ENCODE measurements at regions not wholly inside any gene's neighbourhood (a gene's known extent, or its start where the extent isn't known, plus 50 kb on each side); places are given as distances from the start of the nearest gene placed in this dataset.

GRCh38 chr3:139769796-139770195 is 92.0 kb upstream of the NMNAT3 start:
- ATAC-seq (ENCODE audit: low read depth) (no peak), DNase-seq (no peak)
- no peaks in the 10 kb centered on the region for H3K4me1 Mint-ChIP-seq
- POLR2A ChIA-PET = no interaction called here
- no peak overlapping the region for H3K27ac Mint-ChIP-seq
- no peaks in the 10 kb centered on the region for H3K27me3 Mint-ChIP-seq
- no peaks in the 10 kb centered on the region for H3K36me3 Mint-ChIP-seq
- H3K9me3 Mint-ChIP-seq = no peaks in the 10 kb centered on the region
- H3K4me3 Mint-ChIP-seq = no peak overlapping the region

DNA sequence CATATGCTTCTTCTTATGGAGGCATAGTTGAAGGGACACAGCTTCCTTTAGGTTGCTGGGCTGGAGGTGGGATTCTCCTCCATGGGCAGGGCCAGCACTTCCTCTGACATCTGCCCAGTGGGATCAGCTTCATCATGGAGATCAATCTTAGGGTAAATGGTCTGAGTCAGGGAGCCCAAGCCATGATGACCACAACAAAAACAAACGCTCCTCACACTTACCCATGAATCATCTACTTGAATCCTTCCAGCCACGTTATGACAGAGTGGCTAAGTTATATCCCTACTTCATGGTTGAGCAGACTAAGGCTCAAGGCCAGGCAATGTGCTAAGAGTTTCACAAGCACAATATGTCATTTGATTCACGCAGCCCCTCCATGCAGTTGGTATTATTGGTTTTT is 87.2 kb upstream of the NMNAT3 start:
- DNase-seq (no peak), ATAC-seq (ENCODE audit: low read depth) (no peak)
- Mint-ChIP-seq H3K27me3 (no peaks in the 10 kb centered on the region), H3K4me3 (no peak overlapping the region), H3K4me1 (no peaks in the 10 kb centered on the region), H3K27ac (no peak overlapping the region), H3K36me3 (no peaks in the 10 kb centered on the region), H3K9me3 (no peaks in the 10 kb centered on the region)
- POLR2A ChIA-PET = no interaction called here

GRCh38 chr3:139764069-139764905 is 86.5 kb upstream of the NMNAT3 start:
- Mint-ChIP-seq H3K27ac (no peak overlapping the region), H3K4me1 (no peaks in the 10 kb centered on the region), H3K36me3 (no peaks in the 10 kb centered on the region), H3K9me3 (no peaks in the 10 kb centered on the region), H3K27me3 (no peaks in the 10 kb centered on the region), H3K4me3 (no peak overlapping the region)
- DNase-seq (no peak), ATAC-seq (ENCODE audit: low read depth) (no peak)
- POLR2A ChIA-PET = no interaction called here

- POLR2A ChIA-PET = no interaction called here
- Mint-ChIP-seq H3K9me3 (no peaks in the 10 kb centered on the region), H3K27me3 (no peaks in the 10 kb centered on the region), H3K27ac (no peak overlapping the region), H3K4me3 (no peak overlapping the region), H3K36me3 (no peaks in the 10 kb centered on the region), H3K4me1 (no peaks in the 10 kb centered on the region)
- ATAC-seq (ENCODE audit: low read depth) = no peak
- no peak for DNase-seq
These were observed 84.5 kb upstream of the NMNAT3 start for GRCh38 chr3:139762302-139762701.

DNA sequence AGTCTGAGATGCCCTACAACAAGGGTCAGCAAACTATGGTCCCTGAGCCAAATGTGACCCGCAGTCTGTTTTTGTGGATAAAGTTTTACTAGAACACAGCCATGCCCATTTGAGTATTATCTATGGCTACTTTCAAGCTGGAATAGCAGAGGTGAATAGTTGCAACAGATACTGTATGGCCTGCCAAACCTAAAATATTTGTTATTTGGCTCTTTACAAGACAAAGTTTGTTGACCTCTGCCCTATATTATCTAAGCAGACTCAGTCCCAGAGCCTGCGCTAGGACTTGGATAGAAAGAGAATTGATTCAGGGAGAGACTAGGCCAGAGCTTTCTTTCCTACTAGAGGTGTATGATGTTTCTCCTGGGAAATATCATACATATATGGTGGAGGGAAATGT is 81.7 kb upstream of the NMNAT3 start:
- Mint-ChIP-seq H3K27me3 (no peaks in the 10 kb centered on the region), H3K4me1 (no peaks in the 10 kb centered on the region), H3K9me3 (no peaks in the 10 kb centered on the region), H3K27ac (no peak overlapping the region), H3K4me3 (no peak overlapping the region), H3K36me3 (no peaks in the 10 kb centered on the region)
- POLR2A ChIA-PET = no interaction called here
- DNase-seq = no peak
- ATAC-seq (ENCODE audit: low read depth) = no peak

DNA sequence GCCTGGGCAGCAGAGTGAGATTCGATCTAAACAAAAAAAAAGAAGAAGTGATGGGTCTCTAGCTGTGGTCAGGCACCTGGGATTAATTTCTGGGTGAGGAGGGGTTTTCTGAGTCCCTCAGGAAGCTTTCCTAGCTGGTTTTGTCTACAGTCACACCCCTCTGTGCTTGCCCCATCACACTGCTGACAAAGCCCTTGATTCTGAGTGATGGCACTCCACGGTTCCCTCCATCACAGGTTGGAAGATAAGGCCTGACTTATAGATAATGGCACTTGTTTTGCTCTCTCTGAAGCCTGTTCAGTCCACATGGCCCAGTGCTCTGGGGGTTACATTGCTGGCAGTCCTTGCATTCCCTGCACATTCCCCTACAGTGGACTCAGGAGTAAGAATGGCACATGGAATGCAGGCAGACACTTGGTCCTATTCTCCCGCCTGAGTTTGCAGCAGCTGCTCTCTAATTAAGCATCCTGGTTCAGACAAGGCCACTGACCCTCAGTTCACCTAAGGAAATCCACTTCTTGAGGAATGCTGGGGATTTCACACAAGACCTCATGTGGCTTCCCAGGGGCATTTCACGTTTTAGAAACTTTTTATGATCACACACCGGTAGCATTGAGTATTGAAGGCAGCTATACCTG is 81.0 kb upstream of the NMNAT3 start:
- Mint-ChIP-seq H3K27me3 (no peaks in the 10 kb centered on the region), H3K4me3 (no peak overlapping the region), H3K4me1 (no peaks in the 10 kb centered on the region), H3K9me3 (no peaks in the 10 kb centered on the region), H3K36me3 (no peaks in the 10 kb centered on the region), H3K27ac (no peak overlapping the region)
- ATAC-seq (ENCODE audit: low read depth) (no peak), DNase-seq (no peak)
- POLR2A ChIA-PET = no interaction called here

GRCh38 chr3:139757448-139758030 is 79.8 kb upstream of the NMNAT3 start:
- no peak for DNase-seq
- ATAC-seq (ENCODE audit: low read depth) = no peak
- no peaks in the 10 kb centered on the region for H3K9me3 Mint-ChIP-seq
- peaks cover 2% of the 10 kb centered on the region for H3K27me3 Mint-ChIP-seq
- no peaks in the 10 kb centered on the region for H3K36me3 Mint-ChIP-seq
- POLR2A ChIA-PET = no interaction called here
- H3K4me3 Mint-ChIP-seq = no peak overlapping the region
- no peak overlapping the region for H3K27ac Mint-ChIP-seq
- no peaks in the 10 kb centered on the region for H3K4me1 Mint-ChIP-seq

GRCh38 chr3:139756529-139757103 is 78.8 kb upstream of the NMNAT3 start:
- POLR2A ChIA-PET = no interaction called here
- ATAC-seq (ENCODE audit: low read depth) = no peak
- Mint-ChIP-seq H3K36me3 (no peaks in the 10 kb centered on the region), H3K27ac (no peak overlapping the region), H3K4me1 (no peaks in the 10 kb centered on the region), H3K4me3 (no peak overlapping the region), H3K27me3 (peaks cover 2% of the 10 kb centered on the region), H3K9me3 (no peaks in the 10 kb centered on the region)
- no peak for DNase-seq

- Mint-ChIP-seq H3K9me3 (no peaks in the 10 kb centered on the region), H3K27me3 (peaks cover 2% of the 10 kb centered on the region), H3K27ac (no peak overlapping the region), H3K36me3 (no peaks in the 10 kb centered on the region), H3K4me3 (no peak overlapping the region), H3K4me1 (no peaks in the 10 kb centered on the region)
- no peak for ATAC-seq (ENCODE audit: low read depth)
- POLR2A ChIA-PET = no interaction called here
- DNase-seq = no peak
These were observed 77.8 kb upstream of the NMNAT3 start for GRCh38 chr3:139755551-139755950.

DNA sequence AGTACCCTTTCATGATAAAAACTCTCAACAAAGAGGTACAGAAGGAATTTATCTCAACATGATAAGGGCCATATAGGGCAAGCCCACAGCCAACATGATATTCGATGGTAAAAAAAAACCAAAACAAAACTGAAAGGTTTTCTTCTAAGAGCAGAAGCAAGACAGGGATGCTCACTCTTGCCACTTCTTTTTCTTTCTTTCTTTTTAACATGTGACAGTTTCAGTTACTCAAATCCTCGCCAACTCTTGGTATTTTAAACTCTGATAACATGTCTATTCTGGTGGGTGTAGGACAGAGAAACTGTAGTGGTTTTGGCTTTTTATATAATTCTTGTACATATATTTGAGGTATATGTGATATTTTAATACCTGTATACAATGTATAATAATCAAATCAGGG is 74.0 kb upstream of the NMNAT3 start:
- no peak overlapping the region for H3K27ac Mint-ChIP-seq
- H3K4me1 Mint-ChIP-seq = no peaks in the 10 kb centered on the region
- ATAC-seq (ENCODE audit: low read depth) (no peak), DNase-seq (no peak)
- no peaks in the 10 kb centered on the region for H3K9me3 Mint-ChIP-seq
- H3K36me3 Mint-ChIP-seq = no peaks in the 10 kb centered on the region
- H3K4me3 Mint-ChIP-seq = no peak overlapping the region
- POLR2A ChIA-PET = no interaction called here
- peaks cover 2% of the 10 kb centered on the region for H3K27me3 Mint-ChIP-seq

DNA sequence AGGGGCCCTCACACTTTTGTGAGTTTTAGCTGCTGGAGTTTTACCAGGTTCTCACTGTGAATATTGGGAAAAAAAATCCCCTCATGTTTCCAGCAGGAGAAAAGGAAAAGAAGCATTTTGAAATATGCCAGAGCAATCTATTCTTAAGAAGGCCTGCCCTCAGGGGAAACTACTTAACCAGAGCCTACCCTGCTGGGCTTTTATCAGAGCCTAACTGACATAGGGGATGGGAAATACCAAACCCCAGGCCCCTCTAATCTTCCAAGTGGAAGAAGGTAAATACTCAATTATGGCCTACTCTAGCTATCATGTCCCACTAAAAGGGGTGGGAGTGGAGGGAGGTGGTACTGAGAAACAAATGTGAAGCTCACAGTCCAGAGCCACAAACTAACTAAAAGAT is 68.7 kb upstream of the NMNAT3 start:
- Mint-ChIP-seq H3K27me3 (peaks cover 7% of the 10 kb centered on the region), H3K36me3 (no peaks in the 10 kb centered on the region), H3K27ac (no peak overlapping the region), H3K4me1 (no peaks in the 10 kb centered on the region), H3K4me3 (no peak overlapping the region), H3K9me3 (no peaks in the 10 kb centered on the region)
- POLR2A ChIA-PET = no interaction called here
- ATAC-seq (ENCODE audit: low read depth) (no peak), DNase-seq (no peak)

DNA sequence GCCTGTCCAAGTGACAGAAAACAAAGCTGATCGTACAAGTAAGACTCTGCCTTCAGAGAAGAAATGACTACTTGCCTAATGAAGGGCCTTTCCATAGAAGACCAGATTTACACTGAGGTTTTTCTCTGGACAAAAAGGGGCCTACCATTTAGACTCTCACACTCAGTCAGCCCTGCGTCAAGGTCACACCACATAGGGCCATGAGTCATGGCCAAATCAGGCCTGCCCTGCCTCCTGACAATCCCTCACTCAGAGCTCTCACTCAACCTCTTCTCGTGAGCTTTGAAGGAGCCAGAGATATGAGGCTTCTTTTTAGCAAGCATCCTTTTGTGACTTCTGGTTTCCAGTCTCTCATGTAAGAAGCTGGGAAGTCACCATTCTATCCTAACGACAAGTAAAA is 68.1 kb upstream of the NMNAT3 start:
- Mint-ChIP-seq H3K36me3 (no peaks in the 10 kb centered on the region), H3K4me1 (no peaks in the 10 kb centered on the region), H3K9me3 (no peaks in the 10 kb centered on the region), H3K27me3 (peaks cover 7% of the 10 kb centered on the region), H3K27ac (no peak overlapping the region), H3K4me3 (no peak overlapping the region)
- POLR2A ChIA-PET = no interaction called here
- ATAC-seq (ENCODE audit: low read depth) (no peak), DNase-seq (no peak)

- H3K36me3 Mint-ChIP-seq = no peaks in the 10 kb centered on the region
- no peak overlapping the region for H3K4me3 Mint-ChIP-seq
- no peak overlapping the region for H3K27ac Mint-ChIP-seq
- peaks cover 11% of the 10 kb centered on the region for H3K27me3 Mint-ChIP-seq
- DNase-seq = no peak
- no peaks in the 10 kb centered on the region for H3K4me1 Mint-ChIP-seq
- no peaks in the 10 kb centered on the region for H3K9me3 Mint-ChIP-seq
- no peak for ATAC-seq (ENCODE audit: low read depth)
- POLR2A ChIA-PET = no interaction called here
These were observed 60.9 kb upstream of the NMNAT3 start for GRCh38 chr3:139738697-139739096.
